Epithelial cell of proximal tubule (primary cell): ENCODE measurements at regions not wholly inside any gene's neighbourhood (a gene's known extent, or its start where the extent isn't known, plus 50 kb on each side); places are given as distances from the start of the nearest gene placed in this dataset.
A peak's percentile ranks its signal among the peaks of the same experiment; 100 is the strongest.

Experiments used
- DNase-seq: peaks from one replicate; pipeline ENCODE4 v3.0.0-alpha.2; 2011; ENCODE audit warnings: low read depth
- H3K4me3 ChIP-seq: 2 replicates; pipeline ENCODE4 v1.5.1; 2011; ENCODE audit warnings: low read depth, mild to moderate bottlenecking, low read length
- TF ChIP-seq, protein P1 (sequence below): conservative IDR thresholded peaks from 2 replicates; pipeline ENCODE4 v1.5.1; 2012; ENCODE audit warnings: low read depth, mild to moderate bottlenecking, low read length

DNA sequence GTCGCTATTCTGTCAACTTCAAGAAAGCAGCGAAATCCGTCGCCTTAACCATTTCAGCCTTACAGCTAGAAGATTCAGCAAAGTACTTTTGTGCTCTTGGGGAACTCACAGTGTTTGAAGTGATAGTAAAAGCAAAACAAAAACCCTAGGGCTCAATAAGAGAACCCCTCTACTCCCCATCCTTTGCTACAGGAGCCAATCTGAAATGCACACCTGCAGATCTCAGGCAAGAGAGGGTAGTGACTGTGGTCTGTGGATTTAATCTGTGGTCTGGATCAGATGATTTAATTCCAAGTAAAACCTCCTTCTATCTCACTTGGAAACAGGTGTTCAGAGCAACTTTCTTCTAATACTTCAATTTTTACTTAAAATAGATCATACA is 422.9 kb upstream of the OR4E1 start:
- no peak overlapping the region for H3K4me3 ChIP-seq
- TF ChIP-seq, protein P1, sequence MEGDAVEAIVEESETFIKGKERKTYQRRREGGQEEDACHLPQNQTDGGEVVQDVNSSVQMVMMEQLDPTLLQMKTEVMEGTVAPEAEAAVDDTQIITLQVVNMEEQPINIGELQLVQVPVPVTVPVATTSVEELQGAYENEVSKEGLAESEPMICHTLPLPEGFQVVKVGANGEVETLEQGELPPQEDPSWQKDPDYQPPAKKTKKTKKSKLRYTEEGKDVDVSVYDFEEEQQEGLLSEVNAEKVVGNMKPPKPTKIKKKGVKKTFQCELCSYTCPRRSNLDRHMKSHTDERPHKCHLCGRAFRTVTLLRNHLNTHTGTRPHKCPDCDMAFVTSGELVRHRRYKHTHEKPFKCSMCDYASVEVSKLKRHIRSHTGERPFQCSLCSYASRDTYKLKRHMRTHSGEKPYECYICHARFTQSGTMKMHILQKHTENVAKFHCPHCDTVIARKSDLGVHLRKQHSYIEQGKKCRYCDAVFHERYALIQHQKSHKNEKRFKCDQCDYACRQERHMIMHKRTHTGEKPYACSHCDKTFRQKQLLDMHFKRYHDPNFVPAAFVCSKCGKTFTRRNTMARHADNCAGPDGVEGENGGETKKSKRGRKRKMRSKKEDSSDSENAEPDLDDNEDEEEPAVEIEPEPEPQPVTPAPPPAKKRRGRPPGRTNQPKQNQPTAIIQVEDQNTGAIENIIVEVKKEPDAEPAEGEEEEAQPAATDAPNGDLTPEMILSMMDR: no peak

DNA sequence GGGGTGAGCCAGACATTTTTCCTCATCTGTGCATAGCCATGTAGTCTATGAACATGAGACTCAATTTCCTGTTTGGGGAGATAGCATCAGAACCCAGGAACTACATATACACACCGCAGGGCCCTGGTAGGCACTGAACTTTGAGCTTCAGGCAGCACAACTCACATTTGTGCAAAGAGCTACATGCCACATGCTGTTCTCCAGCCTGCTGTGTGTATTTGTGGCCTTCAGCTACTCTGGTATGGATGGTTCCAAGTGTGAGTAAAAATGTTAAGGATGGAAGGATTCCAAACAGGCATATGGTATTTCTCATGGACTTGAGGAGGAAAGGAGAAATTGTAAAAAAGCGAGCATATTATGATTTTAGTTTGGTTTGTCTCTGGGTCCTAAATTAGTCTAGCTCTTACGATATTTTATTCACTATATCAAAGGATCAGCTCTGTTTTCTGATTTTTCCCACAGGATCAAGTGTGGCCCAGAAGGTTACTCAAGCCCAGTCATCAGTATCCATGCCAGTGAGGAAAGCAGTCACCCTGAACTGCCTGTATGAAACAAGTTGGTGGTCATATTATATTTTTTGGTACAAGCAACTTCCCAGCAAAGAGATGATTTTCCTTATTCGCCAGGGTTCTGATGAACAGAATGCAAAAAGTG is 422.4 kb upstream of the OR4E1 start:
- H3K4me3 ChIP-seq: no peak overlapping the region
- TF ChIP-seq, protein P1: no peak

More for the DNA sequence above, 422.9 kb upstream of the OR4E1 start:
- no peak for DNase-seq

DNA sequence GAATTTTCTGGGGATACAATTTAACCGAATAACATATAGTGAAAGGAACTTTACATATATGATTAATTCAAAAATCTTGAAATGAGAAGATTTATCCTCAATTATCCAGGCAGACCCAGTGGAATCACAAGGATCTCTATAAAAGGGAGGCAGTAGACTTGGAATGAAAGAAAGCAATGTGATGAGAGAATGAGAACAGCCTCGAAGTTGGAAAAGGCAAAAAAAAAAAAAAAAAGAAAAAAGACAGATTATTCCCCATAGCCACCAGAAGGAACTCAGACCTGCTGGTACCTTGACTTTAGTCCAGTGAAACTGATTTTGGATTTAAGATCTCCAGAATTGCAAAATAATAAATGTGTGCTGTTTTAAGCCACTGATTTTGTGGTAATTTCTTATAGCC is 416.3 kb upstream of the OR4E1 start:
- TF ChIP-seq, protein P1: no peak
- no peak for DNase-seq
- H3K4me3 ChIP-seq: no peak overlapping the region

More for the DNA sequence above, 422.4 kb upstream of the OR4E1 start:
- DNase-seq: no peak

DNA sequence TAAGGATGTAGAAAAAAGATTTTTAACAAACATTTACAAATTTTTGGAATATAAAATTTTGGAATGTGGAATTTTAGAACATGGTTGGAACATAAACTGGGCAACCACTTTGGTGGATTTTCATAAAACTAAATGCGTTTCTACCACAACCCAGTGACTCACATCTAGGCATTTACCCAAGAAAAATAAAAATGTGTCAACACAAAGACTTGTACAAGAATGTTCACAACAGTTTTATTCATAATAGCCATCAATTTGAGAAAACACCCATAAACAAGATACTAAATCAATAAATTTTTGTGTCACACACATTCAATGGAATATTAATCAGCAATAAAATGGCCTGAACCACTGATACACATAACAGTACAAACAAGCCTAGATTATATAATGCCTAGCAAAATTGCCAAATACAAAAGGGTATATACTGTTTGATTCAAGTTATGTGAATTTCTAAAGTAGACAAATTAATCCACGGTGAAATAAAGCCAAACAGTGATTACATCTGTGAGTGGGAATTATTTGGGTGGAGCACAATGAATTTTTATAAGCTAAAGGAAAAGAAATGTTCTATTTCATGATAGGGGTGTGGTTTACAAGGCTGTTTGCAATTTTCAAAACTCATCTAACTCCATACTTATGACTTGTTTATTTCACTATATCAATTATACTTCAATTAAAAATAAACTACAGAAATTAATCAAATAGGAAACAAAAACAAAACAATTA is 415.2 kb upstream of the OR4E1 start:
- DNase-seq: no peak
- TF ChIP-seq, protein P1: no peak
- no peak overlapping the region for H3K4me3 ChIP-seq

DNA sequence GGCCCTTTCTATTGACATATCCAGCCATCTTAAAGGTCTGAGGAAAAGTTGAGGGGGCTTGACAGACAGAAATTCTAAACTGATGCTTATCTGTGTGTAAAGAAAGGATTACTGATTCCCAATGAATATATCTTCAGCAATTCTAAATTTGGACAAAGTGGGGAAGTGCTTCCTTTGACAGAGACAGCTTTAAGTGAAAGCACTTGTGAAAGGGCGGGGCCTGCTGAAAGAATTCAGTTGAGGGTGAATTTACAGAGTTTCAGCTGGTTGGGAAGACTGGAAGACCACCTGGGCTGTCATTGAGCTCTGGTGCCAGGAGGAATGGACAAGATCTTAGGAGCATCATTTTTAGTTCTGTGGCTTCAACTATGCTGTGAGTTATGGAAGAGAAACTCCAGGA is 412.5 kb upstream of the OR4E1 start:
- DNase-seq: no peak
- TF ChIP-seq, protein P1: no peak
- H3K4me3 ChIP-seq: no peak overlapping the region

DNA sequence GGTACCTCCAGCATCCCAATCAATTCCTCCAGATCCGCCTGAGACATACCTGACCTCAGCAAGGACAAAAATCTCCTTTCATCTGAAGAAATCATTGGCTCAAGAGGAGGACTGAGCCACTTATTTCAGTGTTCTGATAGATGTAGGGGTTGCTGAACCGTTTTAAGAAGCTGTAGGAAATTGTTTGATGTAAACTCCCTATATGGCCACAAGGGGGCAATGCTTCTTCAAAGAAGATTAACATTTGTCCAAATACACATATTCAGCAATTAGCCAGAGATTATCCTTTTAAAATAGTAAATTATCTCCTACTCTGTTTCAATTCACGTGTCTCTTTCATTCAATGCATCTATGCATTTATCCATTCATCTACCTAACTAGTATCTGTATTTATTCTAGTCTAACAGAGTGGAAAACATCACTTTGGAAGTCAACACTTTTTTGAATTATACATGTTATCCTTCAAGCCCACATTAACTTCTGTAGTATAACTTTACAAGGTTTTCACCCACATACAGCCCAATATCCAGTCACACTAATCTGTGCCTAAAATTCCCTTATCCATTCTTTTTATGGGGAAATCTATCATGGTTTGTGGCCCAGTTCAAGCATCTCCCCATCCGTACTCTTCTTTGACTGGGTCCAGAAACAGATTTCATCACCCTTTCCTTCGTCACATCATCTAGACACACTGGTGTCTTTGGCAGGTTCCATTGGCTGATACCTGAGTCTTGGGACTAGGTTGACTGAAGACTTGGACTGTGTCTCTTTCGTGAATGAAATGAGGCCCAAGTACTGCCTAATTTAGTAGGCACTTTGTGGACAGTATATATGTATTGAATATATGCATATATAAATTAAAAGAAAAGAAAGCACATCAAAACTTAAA is 411.0 kb upstream of the OR4E1 start:
- TF ChIP-seq, protein P1: peak; percentile 69
- H3K4me3 ChIP-seq: no peak overlapping the region
- DNase-seq: peak; percentile 9
